ENCODE measurements at regions not wholly inside any gene's neighbourhood (a gene's known extent, or its start where the extent isn't known, plus 50 kb on each side); places are given as distances from the start of the nearest gene placed in this dataset.
"Not testable (repeated sequence)": the region's sequence is repeated elsewhere in the genome, so short reads cannot be mapped to it uniquely, and the experiment has no call there.

DNA sequence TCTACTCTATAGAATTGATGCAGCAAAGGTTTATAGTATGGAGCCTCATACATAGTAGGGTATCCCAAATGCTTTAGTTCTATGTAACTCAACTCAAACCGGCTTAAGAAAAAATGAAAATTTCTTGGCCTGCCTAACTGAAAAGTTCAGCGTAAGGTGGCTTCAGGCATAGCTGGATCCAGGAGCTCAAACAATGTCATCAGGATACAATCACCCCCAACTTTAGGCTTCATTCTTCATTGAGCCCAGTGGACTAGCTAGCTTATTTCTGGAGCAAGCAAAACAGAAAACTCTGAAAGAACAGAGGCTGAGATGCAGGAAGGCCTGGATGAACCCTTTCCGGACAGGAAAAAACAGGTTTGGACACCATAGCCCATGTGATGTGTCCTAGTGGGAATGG, 147.5 kb upstream of the HS3ST4 start:
- no peaks in the 10 kb centered on the region for H3K4me1 ChIP-seq
- FAIRE-seq, result no peak
- CTCF ChIA-PET, result no interaction called here
- no peak overlapping the region for H3K27ac ChIP-seq
- ATAC-seq, result no peak
- no peak overlapping the region for H3K4me3 ChIP-seq
- TF ChIP-seq, protein P1, sequence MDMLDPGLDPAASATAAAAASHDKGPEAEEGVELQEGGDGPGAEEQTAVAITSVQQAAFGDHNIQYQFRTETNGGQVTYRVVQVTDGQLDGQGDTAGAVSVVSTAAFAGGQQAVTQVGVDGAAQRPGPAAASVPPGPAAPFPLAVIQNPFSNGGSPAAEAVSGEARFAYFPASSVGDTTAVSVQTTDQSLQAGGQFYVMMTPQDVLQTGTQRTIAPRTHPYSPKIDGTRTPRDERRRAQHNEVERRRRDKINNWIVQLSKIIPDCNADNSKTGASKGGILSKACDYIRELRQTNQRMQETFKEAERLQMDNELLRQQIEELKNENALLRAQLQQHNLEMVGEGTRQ (IDR thresholded peaks at IDR 0.05), result no peak
- no peak for TF ChIP-seq HOXB13 (CRISPR knock-in tag; IDR thresholded peaks at IDR 0.05; ENCODE audit: low read depth)
- no peak for TF ChIP-seq MAX (IDR thresholded peaks at IDR 0.05)
- TF ChIP-seq PHF8 (IDR thresholded peaks at IDR 0.05; ENCODE audit: borderline replicate concordance, low read depth), result no peak
- no peak for TF ChIP-seq RARB (CRISPR knock-in tag; IDR thresholded peaks at IDR 0.05)
- TF ChIP-seq TFCP2L1 (CRISPR knock-in tag; IDR thresholded peaks at IDR 0.05), result no peak
- TF ChIP-seq EHF (CRISPR knock-in tag; IDR thresholded peaks at IDR 0.05), result no peak
- no peaks in the 10 kb centered on the region for H3K9me3 ChIP-seq
- no peak for DNase-seq (ENCODE audit: low read depth in 1 of 2, low spot score in 1 of 2)
- POLR2A ChIA-PET, result no interaction called here
- H3K4me2 ChIP-seq, result no peak overlapping the region
- WGBS (ENCODE audit: missing lambda C conversion rate), result 46% methylated on average over 3 of the region's 3 CpGs

GRCh38 chr16:25542306-25542705, 149.5 kb upstream of the HS3ST4 start:
- TF ChIP-seq MAX (IDR thresholded peaks at IDR 0.05) (no peak), ZSCAN20 (CRISPR knock-in tag; IDR thresholded peaks at IDR 0.05) (no peak), ATOH8 (CRISPR knock-in tag; IDR thresholded peaks at IDR 0.05; ENCODE audit: low read depth) (no peak), NFE2L2 (conservative IDR thresholded peaks at IDR 0.05; ENCODE audit: low read length) (no peak)
- H3K4me3 ChIP-seq, result no peak overlapping the region
- H3K27ac ChIP-seq, result no peak overlapping the region
- CTCF ChIA-PET, result no interaction called here
- no peak overlapping the region for H3K4me2 ChIP-seq
- DNase-seq (ENCODE audit: low read depth in 1 of 2, low spot score in 1 of 2), result no peak
- POLR2A ChIA-PET, result no interaction called here
- no peaks in the 10 kb centered on the region for H3K9me3 ChIP-seq
- no peak for FAIRE-seq
- WGBS (ENCODE audit: missing lambda C conversion rate), result 2% methylated on average over 3 of the region's 3 CpGs
- ATAC-seq, result no peak
- H3K4me1 ChIP-seq, result no peaks in the 10 kb centered on the region

- H3K4me2 ChIP-seq; CTCF ChIA-PET; POLR2A ChIA-PET; FAIRE-seq; H3K9me3 ChIP-seq; DNase-seq (ENCODE audit: low read depth in 1 of 2, low spot score in 1 of 2); H3K27ac ChIP-seq; H3K4me1 ChIP-seq; ATAC-seq; H3K4me3 ChIP-seq: not testable (repeated sequence)
- WGBS (ENCODE audit: missing lambda C conversion rate), result 30% methylated on average over 12 of the region's 12 CpGs
Measured at GRCh38 chr16:25539767-25540166, 152.0 kb upstream of the HS3ST4 start.

GRCh38 chr16:25523183-25523582, 168.6 kb upstream of the HS3ST4 start:
- Histone ChIP-seq H3K4me1 (no peaks in the 10 kb centered on the region), H3K4me2 (no peak overlapping the region), H3K4me3 (no peak overlapping the region), H3K9me3 (no peaks in the 10 kb centered on the region), H3K27ac (no peak overlapping the region)
- ATAC-seq (no peak), DNase-seq (ENCODE audit: low read depth in 1 of 2, low spot score in 1 of 2) (no peak), FAIRE-seq (no peak)
- CTCF ChIA-PET, result no interaction called here
- POLR2A ChIA-PET, result no interaction called here
- WGBS (ENCODE audit: missing lambda C conversion rate), result 7% methylated on average over 6 of the region's 6 CpGs
- TF ChIP-seq CBX8 (IDR thresholded peaks at IDR 0.05) (no peak), KDM5A (IDR thresholded peaks at IDR 0.05) (no peak), FOSB (CRISPR knock-in tag; IDR thresholded peaks at IDR 0.05) (no peak), EHF (CRISPR knock-in tag; IDR thresholded peaks at IDR 0.05) (no peak), POLR2AphosphoS2 (conservative IDR thresholded peaks at IDR 0.05; ENCODE audit: low read length) (no peak), FOSL2 (IDR thresholded peaks at IDR 0.05) (no peak), FOSL2 (CRISPR knock-in tag; IDR thresholded peaks at IDR 0.05) (no peak), JUN (IDR thresholded peaks at IDR 0.05) (no peak), MYC (IDR thresholded peaks at IDR 0.05; ENCODE audit: borderline replicate concordance, low read length) (no peak), MAZ (IDR thresholded peaks at IDR 0.05; ENCODE audit: borderline replicate concordance, low read depth, low read length) (no peak), CEBPB (IDR thresholded peaks at IDR 0.05) (no peak), BCL3 (IDR thresholded peaks at IDR 0.05) (no peak), SMC3 (IDR thresholded peaks at IDR 0.05) (no peak)
- TF ChIP-seq, protein P2, sequence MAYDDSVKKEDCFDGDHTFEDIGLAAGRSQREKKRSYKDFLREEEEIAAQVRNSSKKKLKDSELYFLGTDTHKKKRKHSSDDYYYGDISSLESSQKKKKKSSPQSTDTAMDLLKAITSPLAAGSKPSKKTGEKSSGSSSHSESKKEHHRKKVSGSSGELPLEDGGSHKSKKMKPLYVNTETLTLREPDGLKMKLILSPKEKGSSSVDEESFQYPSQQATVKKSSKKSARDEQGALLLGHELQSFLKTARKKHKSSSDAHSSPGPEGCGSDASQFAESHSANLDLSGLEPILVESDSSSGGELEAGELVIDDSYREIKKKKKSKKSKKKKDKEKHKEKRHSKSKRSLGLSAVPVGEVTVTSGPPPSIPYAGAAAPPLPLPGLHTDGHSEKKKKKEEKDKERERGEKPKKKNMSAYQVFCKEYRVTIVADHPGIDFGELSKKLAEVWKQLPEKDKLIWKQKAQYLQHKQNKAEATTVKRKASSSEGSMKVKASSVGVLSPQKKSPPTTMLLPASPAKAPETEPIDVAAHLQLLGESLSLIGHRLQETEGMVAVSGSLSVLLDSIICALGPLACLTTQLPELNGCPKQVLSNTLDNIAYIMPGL (CRISPR knock-in tag; IDR thresholded peaks at IDR 0.05; ENCODE audit: borderline replicate concordance), result no peak
